ENCODE measurements at regions not wholly inside any gene's neighbourhood (a gene's known extent, or its start where the extent isn't known, plus 50 kb on each side); places are given as distances from the start of the nearest gene placed in this dataset.
"Not testable (repeated sequence)": the region's sequence is repeated elsewhere in the genome, so short reads cannot be mapped to it uniquely, and the experiment has no call there.

- DNase-seq (ENCODE audit: low read depth): no peak
- no peak for TF ChIP-seq CTCF (IDR thresholded peaks at IDR 0.05; ENCODE audit: low read depth, low read length, missing control alignments)
- H3K4me3 ChIP-seq (ENCODE audit: low read depth, low read length): no peak overlapping the region
Observed at GRCh38 chr4:110412354-110413065, 63.4 kb upstream of the ENPEP start.

- no peak overlapping the region for H3K4me3 ChIP-seq (ENCODE audit: low read depth, low read length)
- no peak for DNase-seq (ENCODE audit: low read depth)
- no peak for TF ChIP-seq CTCF (IDR thresholded peaks at IDR 0.05; ENCODE audit: low read depth, low read length, missing control alignments)
Observed at GRCh38 chr4:110411574-110412011, 64.4 kb upstream of the ENPEP start.

GRCh38 chr4:110410853-110411573 lies 64.9 kb upstream of the ENPEP start:
- H3K4me3 ChIP-seq (ENCODE audit: low read depth, low read length); DNase-seq (ENCODE audit: low read depth): not testable (repeated sequence)

GRCh38 chr4:110400086-110400485 lies 75.9 kb upstream of the ENPEP start:
- TF ChIP-seq CTCF (IDR thresholded peaks at IDR 0.05; ENCODE audit: low read depth, low read length, missing control alignments): no peak
- H3K4me3 ChIP-seq (ENCODE audit: low read depth, low read length): no peak overlapping the region
- DNase-seq (ENCODE audit: low read depth): no peak

GRCh38 chr4:110399046-110399445 lies 76.9 kb upstream of the ENPEP start:
- not testable (repeated sequence) for H3K4me3 ChIP-seq (ENCODE audit: low read depth, low read length); DNase-seq (ENCODE audit: low read depth)

GRCh38 chr4:110396963-110397362 lies 79.0 kb upstream of the ENPEP start:
- no peak overlapping the region for H3K4me3 ChIP-seq (ENCODE audit: low read depth, low read length)
- no peak for TF ChIP-seq CTCF (IDR thresholded peaks at IDR 0.05; ENCODE audit: low read depth, low read length, missing control alignments)
- DNase-seq (ENCODE audit: low read depth): no peak

- H3K4me3 ChIP-seq (ENCODE audit: low read depth, low read length): no peak overlapping the region
- DNase-seq (ENCODE audit: low read depth): no peak
- no peak for TF ChIP-seq CTCF (IDR thresholded peaks at IDR 0.05; ENCODE audit: low read depth, low read length, missing control alignments)
Observed at GRCh38 chr4:110395421-110395820, 80.5 kb upstream of the ENPEP start.

- DNase-seq (ENCODE audit: low read depth): no peak
- no peak overlapping the region for H3K4me3 ChIP-seq (ENCODE audit: low read depth, low read length)
- no peak for TF ChIP-seq CTCF (IDR thresholded peaks at IDR 0.05; ENCODE audit: low read depth, low read length, missing control alignments)
Observed at GRCh38 chr4:110394871-110395270, 81.1 kb upstream of the ENPEP start.

Data from GM12864 (cell line).